IPS DF 6.9 (cell line): ENCODE measurements at regions not wholly inside any gene's neighbourhood (a gene's known extent, or its start where the extent isn't known, plus 50 kb on each side); places are given as distances from the start of the nearest gene placed in this dataset.

Source experiments
- DNase-seq: peaks from one replicate; pipeline ENCODE4 v3.0.0-alpha.2; 2013; ENCODE audit warnings: low read depth, low spot score
- H3K27ac ChIP-seq: one replicate; pipeline ENCODE4 v1.5.1; 2013; ENCODE audit warnings: low read length, control low read depth
- H3K27me3 ChIP-seq: 2 replicates; pipeline ENCODE4 v1.6.1; 2013; ENCODE audit warnings: mild to moderate bottlenecking, low read length; ENCODE audit not compliant: control insufficient read depth, insufficient read depth
- H3K36me3 ChIP-seq: 2 replicates; pipeline ENCODE4 v1.6.1; 2013; ENCODE audit warnings: low read length; ENCODE audit not compliant: control insufficient read depth, insufficient read depth
- H3K4me1 ChIP-seq: 2 replicates; pipeline ENCODE4 v1.6.1; 2013; ENCODE audit warnings: low read length; ENCODE audit not compliant: control insufficient read depth, insufficient read depth
- H3K4me3 ChIP-seq: 2 replicates; pipeline ENCODE4 v1.5.1; 2013; ENCODE audit warnings: mild to moderate bottlenecking, low read length
- H3K9me3 ChIP-seq: 2 replicates; pipeline ENCODE4 v1.6.1; 2013; ENCODE audit warnings: low read length, inconsistent platforms; ENCODE audit not compliant: control insufficient read depth, insufficient read depth
- WGBS: extraction: QIAGEN DNeasy Blood & Tissue Kit; methylation state at CpG from one replicate; pipeline ENCODE4 v1.1.7; 2013; ENCODE audit warnings: mixed read lengths, missing lambda C conversion rate; ENCODE audit not compliant: insufficient read length, insufficient coverage; 5-methylcytosine and 5-hydroxymethylcytosine counted together

DNA sequence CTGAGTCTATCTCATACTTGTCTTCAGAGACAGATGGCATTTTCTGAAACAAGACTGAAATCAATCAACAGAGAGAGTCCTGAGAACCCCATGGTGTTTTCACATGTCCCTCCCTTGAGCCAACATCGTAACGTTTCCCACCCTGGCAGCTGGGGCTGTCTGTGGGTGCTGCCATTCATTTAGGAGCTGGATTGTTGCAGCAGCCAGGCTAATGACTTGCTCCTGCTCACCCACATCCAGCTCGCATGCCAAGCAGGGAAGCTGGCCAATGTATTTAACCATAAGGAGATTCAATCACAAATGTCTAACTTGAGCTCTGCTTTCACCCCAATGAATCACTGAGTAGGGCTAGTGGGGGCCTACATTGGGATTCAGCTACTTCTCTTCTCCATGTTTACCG lies 146.1 kb downstream of the ADRA2A start:
- no peaks in the 10 kb centered on the region for H3K4me1 ChIP-seq
- no CpG with 5 or more reads among the region's 4 CpGs for WGBS
- no peaks in the 10 kb centered on the region for H3K36me3 ChIP-seq
- H3K27ac ChIP-seq = no peak overlapping the region
- H3K4me3 ChIP-seq = no peak overlapping the region
- H3K9me3 ChIP-seq = no peaks in the 10 kb centered on the region
- no peaks in the 10 kb centered on the region for H3K27me3 ChIP-seq
- DNase-seq = no peak

DNA sequence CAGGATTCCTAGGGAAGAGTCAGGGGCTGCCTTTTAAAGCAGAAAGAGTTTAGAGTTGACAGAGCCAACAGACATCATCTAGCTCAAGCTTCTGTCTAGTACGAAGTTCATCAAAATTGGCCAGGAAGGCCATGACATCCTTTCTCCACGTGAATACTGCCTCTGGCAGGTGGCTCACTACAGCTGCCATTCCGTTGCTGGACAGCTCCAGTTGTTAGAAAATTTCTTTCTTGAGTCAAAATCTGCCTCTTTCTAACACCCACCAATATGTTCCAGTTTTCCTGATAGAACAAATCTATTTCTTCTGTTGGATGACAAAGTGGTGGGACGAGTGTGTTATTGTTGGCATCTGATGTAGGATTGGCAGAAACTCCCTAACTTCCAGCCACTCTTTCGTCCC lies 154.9 kb downstream of the ADRA2A start:
- H3K27me3 ChIP-seq = no peaks in the 10 kb centered on the region; the same call in 1 of the 2 replicates
- DNase-seq = no peak
- no peaks in the 10 kb centered on the region for H3K36me3 ChIP-seq
- H3K4me3 ChIP-seq = no peak overlapping the region
- H3K9me3 ChIP-seq = no peaks in the 10 kb centered on the region
- WGBS = no CpG with 5 or more reads among the region's 5 CpGs
- no peaks in the 10 kb centered on the region for H3K4me1 ChIP-seq
- H3K27ac ChIP-seq = no peak overlapping the region

DNA sequence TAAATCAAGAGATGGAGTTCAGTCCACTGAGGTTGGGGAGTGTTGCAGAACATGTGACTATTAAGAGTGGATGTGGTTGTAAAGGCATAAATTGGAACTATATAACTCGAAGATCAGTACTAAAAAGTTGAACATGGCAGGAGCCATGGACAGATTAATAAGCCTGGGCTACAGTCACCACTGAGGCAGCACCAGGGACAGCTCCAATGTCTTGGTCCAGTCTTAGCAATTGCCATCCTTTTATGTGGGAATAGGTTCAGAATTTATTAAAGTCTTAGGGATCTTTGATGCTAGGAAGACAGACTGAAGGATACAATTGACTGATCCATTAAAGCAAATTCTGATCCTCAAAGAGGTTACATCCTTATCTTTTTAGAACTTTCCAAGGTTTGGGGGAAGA lies 156.6 kb downstream of the ADRA2A start:
- DNase-seq = no peak
- Histone ChIP-seq H3K36me3 (no peaks in the 10 kb centered on the region), H3K27ac (no peak overlapping the region), H3K27me3 (no peaks in the 10 kb centered on the region; the same call in 1 of the 2 replicates), H3K4me3 (no peak overlapping the region), H3K4me1 (no peaks in the 10 kb centered on the region), H3K9me3 (no peaks in the 10 kb centered on the region)
- no CpG with 5 or more reads among the region's 1 CpG for WGBS

DNA sequence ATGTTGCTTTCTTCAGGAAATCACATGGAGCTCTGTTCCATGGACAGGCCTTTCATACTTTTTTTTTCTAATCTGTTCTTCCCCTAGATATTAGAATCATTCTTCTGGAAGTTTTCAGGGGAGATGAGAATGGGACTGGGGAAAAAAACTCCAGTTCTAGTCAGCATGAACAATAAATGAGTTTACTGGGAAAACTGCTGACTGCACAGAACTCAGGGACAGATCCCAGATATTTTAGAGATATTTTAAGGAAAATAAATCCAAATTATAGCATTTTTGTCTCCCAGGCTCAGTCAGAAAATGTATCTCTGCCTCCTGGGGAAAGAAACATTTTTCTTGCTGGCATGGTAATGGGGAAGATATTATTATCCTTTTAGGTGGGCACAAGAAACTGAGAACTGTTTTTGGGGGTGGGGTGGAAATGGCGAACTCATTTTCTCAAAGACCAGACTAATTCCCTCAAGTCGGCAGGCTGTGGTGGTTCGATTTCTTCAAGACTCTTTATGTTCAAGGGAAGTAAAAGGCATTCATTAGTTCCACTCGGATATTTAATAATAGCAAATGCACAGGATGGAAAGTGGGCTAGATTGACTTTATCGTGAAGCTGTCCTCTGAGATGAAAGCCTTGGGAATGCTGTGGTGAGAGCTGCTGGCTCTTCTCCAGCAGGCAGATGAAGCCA lies 157.5 kb downstream of the ADRA2A start:
- Histone ChIP-seq H3K4me1 (no peaks in the 10 kb centered on the region), H3K27ac (no peak overlapping the region), H3K36me3 (no peaks in the 10 kb centered on the region), H3K27me3 (no peaks in the 10 kb centered on the region; the same call in 1 of the 2 replicates), H3K4me3 (no peak overlapping the region), H3K9me3 (no peaks in the 10 kb centered on the region)
- WGBS = no CpG with 5 or more reads among the region's 5 CpGs
- DNase-seq = no peak

DNA sequence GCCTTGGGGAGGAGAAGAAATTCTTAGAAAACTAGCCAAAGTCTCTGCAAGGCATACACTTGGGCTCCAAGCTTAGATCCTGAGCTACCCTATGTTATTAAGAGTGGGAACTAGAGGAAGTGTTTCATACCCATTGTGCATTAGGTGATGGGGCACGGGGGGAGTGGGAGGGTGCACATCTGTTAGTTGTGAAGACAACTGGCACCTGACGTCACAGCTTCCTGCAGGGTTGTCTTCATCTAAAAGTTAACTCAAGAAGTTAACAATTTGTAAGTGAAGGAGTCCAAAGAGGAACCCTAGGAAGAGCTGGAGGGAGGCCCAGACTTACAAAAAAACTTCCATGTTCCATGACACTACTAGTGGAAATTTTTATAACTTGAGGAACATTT lies 158.1 kb downstream of the ADRA2A start:
- H3K36me3 ChIP-seq = no peaks in the 10 kb centered on the region
- H3K9me3 ChIP-seq = no peaks in the 10 kb centered on the region
- no peak overlapping the region for H3K4me3 ChIP-seq
- DNase-seq = no peak
- WGBS = no CpG with 5 or more reads among the region's 2 CpGs
- H3K4me1 ChIP-seq = no peaks in the 10 kb centered on the region
- no peaks in the 10 kb centered on the region; the same call in 1 of the 2 replicates for H3K27me3 ChIP-seq
- H3K27ac ChIP-seq = no peak overlapping the region

DNA sequence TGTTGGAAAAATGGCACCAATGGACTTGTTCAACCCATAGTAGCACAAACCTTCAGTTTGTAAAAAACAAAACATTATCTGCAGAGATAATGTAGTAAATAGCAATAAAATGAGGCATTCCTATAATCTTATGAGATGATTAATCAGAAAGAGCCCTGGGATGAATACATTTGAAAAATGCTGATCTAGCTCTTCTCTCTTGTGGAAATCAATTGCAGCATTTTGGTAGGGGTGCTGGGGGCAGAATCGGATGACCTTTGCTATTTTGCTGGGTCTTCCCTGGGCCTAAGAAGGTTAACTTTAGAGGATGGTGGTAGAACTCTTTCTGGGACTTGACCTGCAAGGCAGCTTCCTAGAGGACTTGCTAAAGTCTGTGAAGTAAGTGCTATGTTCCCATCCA lies 163.5 kb downstream of the ADRA2A start:
- Histone ChIP-seq H3K27me3 (no peaks in the 10 kb centered on the region), H3K4me1 (no peaks in the 10 kb centered on the region)

DNA sequence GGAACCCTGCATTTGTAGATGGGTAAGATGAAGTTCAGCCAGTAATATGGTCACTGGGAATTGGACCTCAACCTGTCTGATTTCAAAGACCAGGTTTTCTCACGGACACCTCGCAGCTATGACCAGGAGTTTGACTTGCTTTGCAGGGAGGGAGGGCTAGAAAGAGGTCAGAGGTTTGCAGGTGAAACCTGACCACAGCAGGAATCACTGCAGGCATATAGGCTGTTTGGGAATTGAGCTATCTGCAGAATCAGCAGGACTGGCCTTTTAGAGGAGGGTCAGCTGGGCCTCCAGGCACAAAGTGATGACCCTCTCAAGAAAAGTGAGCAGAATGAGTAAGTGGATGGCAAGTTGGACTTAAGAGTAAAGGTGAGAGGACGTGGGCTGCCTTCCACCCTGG lies 166.3 kb downstream of the ADRA2A start:
- WGBS = no CpG with 5 or more reads among the region's 3 CpGs
- Histone ChIP-seq H3K4me3 (no peak overlapping the region), H3K27ac (no peak overlapping the region), H3K27me3 (no peaks in the 10 kb centered on the region), H3K4me1 (no peaks in the 10 kb centered on the region), H3K36me3 (no peaks in the 10 kb centered on the region), H3K9me3 (no peaks in the 10 kb centered on the region)
- DNase-seq = no peak

More for the DNA sequence above, 163.5 kb downstream of the ADRA2A start:
- DNase-seq = no peak
- Histone ChIP-seq H3K4me3 (no peak overlapping the region), H3K27ac (no peak overlapping the region), H3K9me3 (no peaks in the 10 kb centered on the region), H3K36me3 (no peaks in the 10 kb centered on the region)
- no CpG with 5 or more reads among the region's 1 CpG for WGBS

DNA sequence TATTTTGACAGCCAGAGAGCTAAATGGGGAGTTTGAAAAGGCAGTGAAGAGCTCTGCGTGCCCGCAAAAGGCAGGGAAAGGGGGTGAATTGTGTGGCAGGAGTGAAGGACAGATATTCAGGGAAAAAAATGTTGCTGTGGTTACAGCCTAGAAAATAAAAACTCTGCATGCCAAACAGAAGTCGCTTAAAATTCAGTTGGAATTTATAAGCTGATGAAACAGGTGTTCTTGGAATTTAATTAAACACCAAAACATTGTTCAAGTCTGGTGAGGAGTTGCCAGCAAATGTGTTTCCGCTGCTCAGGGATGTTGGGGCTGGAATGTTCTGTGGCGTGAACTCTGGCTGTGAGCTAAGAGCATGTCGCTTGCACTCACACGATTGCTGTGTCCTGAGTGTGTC lies 169.3 kb downstream of the ADRA2A start:
- H3K27me3 ChIP-seq = no peaks in the 10 kb centered on the region
- no peak for DNase-seq
- no peaks in the 10 kb centered on the region for H3K36me3 ChIP-seq
- H3K4me3 ChIP-seq = no peak overlapping the region
- no peaks in the 10 kb centered on the region for H3K9me3 ChIP-seq
- H3K27ac ChIP-seq = no peak overlapping the region
- WGBS = no CpG with 5 or more reads among the region's 7 CpGs
- H3K4me1 ChIP-seq = no peaks in the 10 kb centered on the region

DNA sequence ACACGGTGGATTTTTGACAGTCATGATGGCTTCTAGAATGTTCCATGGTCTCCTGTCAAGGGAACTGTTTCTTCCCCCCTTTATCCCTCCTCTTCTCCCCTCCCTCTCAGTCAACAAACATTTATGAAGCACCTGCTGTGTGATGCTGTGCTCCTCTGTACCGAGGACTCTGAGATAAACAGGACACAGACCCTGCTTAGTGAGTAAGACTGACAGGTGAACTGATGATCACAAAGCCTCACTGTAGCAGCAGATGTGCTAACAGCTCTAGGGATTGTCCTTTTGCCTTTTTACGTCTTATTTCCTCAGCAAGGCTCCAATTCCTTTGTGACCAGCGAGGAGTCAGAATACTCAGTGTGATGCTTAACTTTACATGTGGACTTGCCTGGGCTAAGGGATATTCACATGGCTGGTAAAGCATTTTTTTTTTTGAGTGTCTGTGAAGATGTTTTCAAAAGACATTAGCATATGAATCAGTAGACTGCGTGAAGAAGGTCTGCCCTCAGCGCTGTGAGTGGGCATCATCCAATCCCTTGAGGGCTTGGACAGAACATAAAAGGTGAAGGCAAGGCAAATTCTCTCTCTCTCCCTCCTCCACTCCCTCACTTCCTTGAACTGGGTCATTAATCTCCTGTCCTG lies 170.1 kb downstream of the ADRA2A start:
- Histone ChIP-seq H3K9me3 (no peaks in the 10 kb centered on the region), H3K36me3 (no peaks in the 10 kb centered on the region), H3K27ac (no peak overlapping the region), H3K4me3 (no peak overlapping the region), H3K27me3 (no peaks in the 10 kb centered on the region), H3K4me1 (no peaks in the 10 kb centered on the region)
- DNase-seq = no peak
- no CpG with 5 or more reads among the region's 6 CpGs for WGBS

DNA sequence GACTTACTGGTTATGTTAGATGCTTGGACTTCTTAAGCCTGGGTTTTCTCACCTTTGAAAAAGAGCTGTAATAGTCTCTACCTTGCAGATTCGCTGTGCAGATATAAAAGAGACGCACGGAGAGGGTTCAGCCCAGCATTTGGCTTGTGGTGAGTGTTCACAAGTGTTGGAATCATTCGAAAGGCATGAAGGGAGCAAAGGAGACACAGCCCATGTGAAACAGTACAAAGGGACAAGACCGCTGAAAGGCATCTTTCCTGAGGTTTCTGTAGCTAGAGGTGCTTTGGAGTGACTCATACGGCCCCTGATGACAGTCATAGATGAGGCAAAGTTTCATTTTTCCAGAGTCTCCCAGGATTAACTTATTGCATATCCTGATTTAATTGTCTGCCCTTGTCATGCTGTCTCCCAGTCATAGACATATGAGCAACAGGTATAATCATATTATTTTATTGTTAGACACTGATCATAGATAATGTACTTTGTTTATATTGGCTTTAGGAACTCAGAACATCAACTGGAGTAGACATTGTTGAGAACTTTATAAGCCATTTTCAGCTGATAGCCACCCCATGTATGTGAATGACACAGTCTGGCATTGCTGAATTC lies 171.1 kb downstream of the ADRA2A start:
- no peaks in the 10 kb centered on the region for H3K36me3 ChIP-seq
- WGBS = no CpG with 5 or more reads among the region's 6 CpGs
- no peak for DNase-seq
- no peaks in the 10 kb centered on the region for H3K4me1 ChIP-seq
- H3K27me3 ChIP-seq = no peaks in the 10 kb centered on the region
- no peaks in the 10 kb centered on the region for H3K9me3 ChIP-seq
- H3K27ac ChIP-seq = no peak overlapping the region
- H3K4me3 ChIP-seq = no peak overlapping the region
